Prostate gland (tissue), 2 donors: ENCODE measurements at regions not wholly inside any gene's neighbourhood (a gene's known extent, or its start where the extent isn't known, plus 50 kb on each side); places are given as distances from the start of the nearest gene placed in this dataset.

ENCODE experiments used
- DNase-seq: peaks from one replicate; pipeline ENCODE4 v3.0.0-alpha.2; 2019; ENCODE audit warnings: low spot score
- H3K27ac ChIP-seq, 2 donors: fragments of 200-600 bp; sonication (generic); 2 replicates each; pipeline ENCODE4 v1.5.1; 2017 to 2019
- H3K27me3 ChIP-seq: fragments of 200-600 bp; sonication (generic); replicated peaks from 2 replicates; pipeline ENCODE4 v1.5.1; 2019; ENCODE audit not compliant: insufficient read depth
- H3K36me3 ChIP-seq, 2 donors: fragments of 200-600 bp; sonication (generic); 1 replicate in 1 of 2; 2 replicates in 1 of 2; pipeline versions ENCODE4 v1.5.1 to v1.8.1; 2017 to 2019
- H3K4me1 ChIP-seq: fragments of 200-600 bp; sonication (generic); replicated peaks from 2 replicates; pipeline ENCODE4 v1.5.1; 2019
- H3K4me3 ChIP-seq, 2 donors: fragments of 200-600 bp; sonication (generic); 2 replicates each; pipeline ENCODE4 v1.5.1; 2017 to 2019
- H3K9me3 ChIP-seq: fragments of 200-600 bp; sonication (generic); 2 replicates; pipeline ENCODE4 v1.5.1; 2017
- POLR2A ChIP-seq: fragments of 450-650 bp; IDR thresholded peaks from one replicate; pipeline ENCODE4 v1.6.1; 2016; ENCODE audit warnings: antibody characterized with exemption, mild to moderate bottlenecking
- POLR2AphosphoS5 ChIP-seq: sonication (generic); formaldehyde crosslinking; IDR thresholded peaks from one replicate; pipeline ENCODE4 v1.6.1; 2017; ENCODE audit warnings: antibody characterized with exemption
- WGBS: methylation state at CpG from one replicate; pipeline ENCODE4 v1.1.5; 2018; 5-methylcytosine and 5-hydroxymethylcytosine counted together
- intact Hi-C: fragments of 100-400 bp; cut with DNase I; formaldehyde crosslinking; loops from one replicate; pipeline ENCODE4 v1.14.2; 2022
- TF ChIP-seq, protein P1 (sequence below), 4 experiments: fragments of 200-600 bp in 2 of 4; fragments of 450-650 bp in 2 of 4; sonication (generic) in 2 of 4; IDR thresholded peaks; 1 replicate in 3 of 4; 2 replicates in 1 of 4; pipeline ENCODE4 v1.5.1; 2016 to 2019; ENCODE audit warnings: antibody characterized with exemption in 4 of 4, mild to moderate bottlenecking in 2 of 4, moderate library complexity in 2 of 4

DNA sequence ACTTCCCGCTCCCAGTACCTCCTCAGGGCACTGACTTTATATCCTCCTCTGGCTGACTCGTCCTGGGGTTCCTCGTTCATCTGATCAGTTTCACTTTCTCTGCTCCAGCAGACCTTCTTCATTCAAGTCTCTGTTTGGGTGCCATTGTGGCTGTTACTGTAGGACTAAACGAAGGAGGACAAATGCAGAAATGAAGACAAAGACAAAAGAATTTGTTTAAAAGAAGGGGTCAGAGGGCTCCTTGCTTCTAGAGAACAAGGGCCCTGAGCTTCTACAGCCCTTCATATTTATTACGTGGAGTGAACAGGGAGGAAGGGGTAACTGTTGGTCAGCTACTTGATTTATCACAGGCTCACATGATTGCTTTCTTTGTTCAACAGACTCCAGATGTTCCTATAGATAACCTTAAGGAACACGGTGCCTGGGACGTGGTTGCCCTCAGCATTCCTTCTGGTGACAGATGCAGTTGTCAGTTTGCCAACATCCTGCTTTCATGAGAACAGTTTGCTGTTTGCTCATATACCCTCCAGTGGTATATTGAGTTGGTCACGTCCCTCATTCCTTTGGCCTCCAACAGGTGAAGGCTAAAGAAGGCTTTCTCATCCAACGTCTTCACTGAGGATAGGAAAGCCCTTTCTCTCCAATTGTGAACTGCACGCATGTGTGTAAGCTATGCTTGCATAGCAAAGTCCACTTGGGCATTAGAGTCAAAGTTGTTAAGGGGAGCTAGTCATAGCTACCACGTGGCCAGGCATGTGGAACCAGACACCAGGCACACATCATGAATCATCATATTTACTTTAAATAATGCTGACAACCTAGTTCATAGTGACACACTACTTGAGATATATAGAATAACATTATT lies 69.1 kb upstream of the BTN3A2 start:
- WGBS: 56% methylated on average over 11 of the region's 11 CpGs
- DNase-seq: no peak
- TF ChIP-seq POLR2A (no peak), POLR2AphosphoS5 (no peak)
- TF ChIP-seq, protein P1, sequence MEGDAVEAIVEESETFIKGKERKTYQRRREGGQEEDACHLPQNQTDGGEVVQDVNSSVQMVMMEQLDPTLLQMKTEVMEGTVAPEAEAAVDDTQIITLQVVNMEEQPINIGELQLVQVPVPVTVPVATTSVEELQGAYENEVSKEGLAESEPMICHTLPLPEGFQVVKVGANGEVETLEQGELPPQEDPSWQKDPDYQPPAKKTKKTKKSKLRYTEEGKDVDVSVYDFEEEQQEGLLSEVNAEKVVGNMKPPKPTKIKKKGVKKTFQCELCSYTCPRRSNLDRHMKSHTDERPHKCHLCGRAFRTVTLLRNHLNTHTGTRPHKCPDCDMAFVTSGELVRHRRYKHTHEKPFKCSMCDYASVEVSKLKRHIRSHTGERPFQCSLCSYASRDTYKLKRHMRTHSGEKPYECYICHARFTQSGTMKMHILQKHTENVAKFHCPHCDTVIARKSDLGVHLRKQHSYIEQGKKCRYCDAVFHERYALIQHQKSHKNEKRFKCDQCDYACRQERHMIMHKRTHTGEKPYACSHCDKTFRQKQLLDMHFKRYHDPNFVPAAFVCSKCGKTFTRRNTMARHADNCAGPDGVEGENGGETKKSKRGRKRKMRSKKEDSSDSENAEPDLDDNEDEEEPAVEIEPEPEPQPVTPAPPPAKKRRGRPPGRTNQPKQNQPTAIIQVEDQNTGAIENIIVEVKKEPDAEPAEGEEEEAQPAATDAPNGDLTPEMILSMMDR (IDR thresholded peaks at IDR 0.05): no peak
- no peaks in the 10 kb centered on the region for H3K4me1 ChIP-seq
- no peak overlapping the region for H3K4me3 ChIP-seq
- H3K27ac ChIP-seq: no peak overlapping the region
- peaks cover 3% of the 10 kb centered on the region for H3K27me3 ChIP-seq
- H3K36me3 ChIP-seq: no peaks in the 10 kb centered on the region
- intact Hi-C loops: no loop called here
- no peaks in the 10 kb centered on the region for H3K9me3 ChIP-seq

DNA sequence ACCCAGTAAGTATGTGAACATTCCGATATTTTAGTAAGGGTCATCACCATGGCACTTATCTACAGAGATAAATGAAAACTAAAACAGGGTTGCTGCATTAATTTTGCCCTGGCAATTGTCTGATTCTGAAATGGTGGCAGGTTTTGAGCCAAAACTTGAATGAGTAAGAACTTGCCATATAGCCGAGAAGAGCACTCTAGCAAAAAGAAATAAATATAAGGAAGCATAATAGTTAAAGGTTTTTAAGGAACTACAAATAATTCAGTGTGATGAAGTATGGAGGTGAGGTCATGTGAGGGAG lies 68.5 kb upstream of the BTN3A2 start:
- Histone ChIP-seq H3K4me1 (no peaks in the 10 kb centered on the region), H3K9me3 (no peaks in the 10 kb centered on the region), H3K27ac (no peak overlapping the region), H3K4me3 (no peak overlapping the region), H3K27me3 (peaks cover 3% of the 10 kb centered on the region), H3K36me3 (no peaks in the 10 kb centered on the region)
- WGBS: 93% methylated on average over 2 of the region's 2 CpGs
- DNase-seq: no peak
- TF ChIP-seq POLR2A: no peak
- TF ChIP-seq POLR2AphosphoS5: no peak
- TF ChIP-seq, protein P1 (IDR thresholded peaks at IDR 0.05): no peak
- intact Hi-C loops: no loop called here

DNA sequence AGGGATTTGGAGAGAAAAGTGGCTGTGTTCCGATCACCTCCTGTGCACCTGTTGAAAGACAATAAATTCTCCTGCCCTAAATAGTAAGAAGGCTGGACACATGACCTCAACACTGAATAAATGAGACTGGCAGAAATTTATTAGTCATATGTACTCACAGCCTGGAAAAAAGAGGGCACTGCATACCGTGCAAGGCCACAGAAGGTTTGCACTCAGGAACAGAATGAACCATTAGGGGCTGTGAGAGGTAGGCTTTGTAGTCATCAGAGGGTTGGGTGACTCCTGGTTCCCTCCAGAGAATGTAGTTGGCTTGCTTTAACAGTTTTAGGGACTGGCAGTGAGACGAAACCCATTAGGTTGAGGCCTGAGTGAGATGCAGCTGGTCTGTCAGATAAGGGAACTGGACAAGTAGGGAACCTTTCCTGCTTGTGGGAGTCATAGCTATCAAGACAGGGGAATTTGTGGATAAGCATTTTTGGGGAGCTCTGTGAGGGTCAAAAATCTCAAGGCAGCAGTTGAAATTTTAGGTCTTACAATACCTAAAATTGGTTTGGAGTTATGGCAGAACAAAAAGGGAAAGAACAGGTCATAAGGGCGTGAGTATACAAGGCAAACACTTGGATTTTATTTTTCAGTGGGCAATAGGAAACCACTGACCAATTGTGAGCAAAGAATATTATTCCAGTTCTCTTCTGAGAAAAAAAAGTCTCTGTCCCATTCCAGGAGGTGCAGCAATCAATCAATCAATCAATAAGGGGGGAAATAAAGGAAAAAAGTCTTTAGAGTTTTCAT lies 67.9 kb upstream of the BTN3A2 start:
- Histone ChIP-seq H3K9me3 (no peaks in the 10 kb centered on the region), H3K27me3 (peaks cover 3% of the 10 kb centered on the region), H3K27ac (no peak overlapping the region), H3K4me1 (no peaks in the 10 kb centered on the region), H3K36me3 (no peaks in the 10 kb centered on the region), H3K4me3 (no peak overlapping the region)
- TF ChIP-seq POLR2AphosphoS5 (no peak), POLR2A (no peak)
- TF ChIP-seq, protein P1 (IDR thresholded peaks at IDR 0.05): no peak
- no peak for DNase-seq
- intact Hi-C loops: no loop called here
- WGBS: 81% methylated on average over 4 of the region's 4 CpGs

DNA sequence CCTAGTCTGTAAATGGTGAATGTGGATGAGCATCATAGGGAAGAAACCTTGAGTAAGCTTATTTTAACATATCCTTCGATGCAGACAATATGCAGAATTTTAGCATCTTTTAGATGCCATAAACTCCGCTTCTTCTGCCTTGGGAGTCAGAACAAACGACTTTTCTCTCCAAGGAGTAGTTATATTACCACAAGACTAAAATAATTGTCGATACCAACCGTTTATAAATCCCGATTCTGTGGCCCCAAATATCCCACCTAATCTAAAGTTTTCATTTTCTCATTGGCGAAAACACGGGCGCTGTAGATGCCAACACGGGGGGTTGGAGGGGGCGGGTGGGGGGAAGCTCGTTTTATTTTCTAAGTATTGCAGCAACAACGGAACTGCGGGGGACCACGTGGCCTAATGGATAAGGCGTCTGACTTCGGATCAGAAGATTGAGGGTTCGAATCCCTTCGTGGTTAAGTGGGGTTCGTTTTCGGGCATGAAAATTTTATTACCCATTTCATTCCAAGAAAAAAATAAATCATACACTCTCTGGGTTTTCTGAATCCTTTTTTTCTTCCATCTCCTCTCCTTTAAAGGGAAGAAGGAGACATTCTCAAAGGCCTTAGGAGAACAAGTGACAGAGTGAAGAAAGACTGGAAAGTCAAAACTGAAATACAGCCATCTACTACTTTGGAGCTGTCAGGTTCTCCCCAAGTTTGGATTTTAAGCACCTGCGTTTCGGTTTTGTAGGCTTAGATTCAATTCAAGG lies 65.5 kb upstream of the BTN3A2 start:
- H3K27me3 ChIP-seq: peaks cover 3% of the 10 kb centered on the region
- no peak overlapping the region for H3K4me3 ChIP-seq
- H3K27ac ChIP-seq: no peak overlapping the region
- no peaks in the 10 kb centered on the region for H3K4me1 ChIP-seq
- intact Hi-C loops: no loop called here
- no peaks in the 10 kb centered on the region for H3K9me3 ChIP-seq
- 32% methylated on average over 23 of the region's 23 CpGs for WGBS
- no peak for TF ChIP-seq POLR2AphosphoS5
- TF ChIP-seq POLR2A: no peak
- no peak for DNase-seq
- H3K36me3 ChIP-seq: no peaks in the 10 kb centered on the region

DNA sequence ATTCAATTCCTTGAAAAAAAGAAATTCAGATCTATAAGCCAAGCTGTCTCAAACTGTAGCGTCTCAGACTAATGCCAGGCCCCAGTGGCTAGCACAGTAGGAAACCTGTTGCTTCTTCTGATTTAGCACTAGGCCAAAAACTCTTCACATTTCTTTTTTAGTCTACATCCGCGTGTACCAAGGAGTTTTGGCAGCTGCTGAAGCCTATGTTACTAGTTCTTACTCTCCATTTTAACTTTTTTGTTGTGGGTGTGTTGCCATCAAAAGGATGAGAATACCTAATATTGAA lies 65.0 kb upstream of the BTN3A2 start:
- WGBS: 93% methylated on average over 3 of the region's 3 CpGs

More for the DNA sequence above, 65.0 kb upstream of the BTN3A2 start:
- H3K4me1 ChIP-seq: no peaks in the 10 kb centered on the region
- intact Hi-C loops: no loop called here
- peaks cover 3% of the 10 kb centered on the region for H3K27me3 ChIP-seq
- H3K27ac ChIP-seq: no peak overlapping the region
- no peak overlapping the region for H3K4me3 ChIP-seq
- no peaks in the 10 kb centered on the region for H3K9me3 ChIP-seq
- DNase-seq: no peak
- H3K36me3 ChIP-seq: no peaks in the 10 kb centered on the region
- TF ChIP-seq POLR2A (no peak), POLR2AphosphoS5 (no peak)
- TF ChIP-seq, protein P1 (IDR thresholded peaks at IDR 0.05): no peak
